Gastrocnemius medialis (tissue), 4 donors: ENCODE measurements at regions not wholly inside any gene's neighbourhood (a gene's known extent, or its start where the extent isn't known, plus 50 kb on each side); places are given as distances from the start of the nearest gene placed in this dataset.

Source experiments
- ATAC-seq, 2 donors: fragments of 150-250 bp; one replicate each; pipeline ENCODE4 v1.9.1; 2016
- DNase-seq, 2 donors: peaks; one replicate each; pipeline ENCODE4 v3.0.0-alpha.2; 2019
- H3K27ac ChIP-seq, 4 donors: fragments of 200-600 bp; sonication (generic); 1 replicate in 1 of 4; 2 replicates in 3 of 4; pipeline ENCODE4 v1.5.1; 2016 to 2018; ENCODE audit warnings: mild to moderate bottlenecking in 2 of 4, moderate library complexity in 1 of 4
- H3K27me3 ChIP-seq, 3 donors: fragments of 200-600 bp; sonication (generic) in 2 of 3; 1 replicate in 1 of 3; 2 replicates in 2 of 3; pipeline versions ENCODE4 v1.5.1 to v1.6.0; 2016 to 2019; ENCODE audit warnings: mild to moderate bottlenecking in 1 of 3, moderate library complexity in 1 of 3
- H3K36me3 ChIP-seq, 2 donors: fragments of 200-600 bp; sonication (generic) in 1 of 2; one replicate each; pipeline ENCODE4 v1.5.1; 2017 to 2018
- H3K4me1 ChIP-seq, 2 donors: fragments of 200-600 bp; sonication (generic) in 1 of 2; one replicate each; pipeline ENCODE4 v1.5.1; 2016 to 2017; ENCODE audit warnings: mild to moderate bottlenecking in 2 of 2
- H3K4me3 ChIP-seq, 4 donors: fragments of 200-600 bp; sonication (generic) in 3 of 4; 1 replicate in 1 of 4; 2 replicates in 3 of 4; pipeline ENCODE4 v1.5.1; 2016 to 2019; ENCODE audit warnings: mild to moderate bottlenecking in 2 of 4
- H3K9me3 ChIP-seq, 3 donors: fragments of 200-600 bp; sonication (generic) in 2 of 3; 1 replicate in 1 of 3; 2 replicates in 2 of 3; pipeline ENCODE4 v1.5.1; 2016 to 2019
- POLR2A ChIP-seq, 2 donors: fragments of 450-650 bp; IDR thresholded peaks; one replicate each; pipeline ENCODE4 v1.6.1; 2017; ENCODE audit warnings: antibody characterized with exemption in 2 of 2, mild to moderate bottlenecking in 2 of 2, moderate library complexity in 2 of 2
- in situ Hi-C, 4 donors: fragments of 200-750 bp; cut with MboI; loops; one replicate each; pipeline versions ENCODE4 v1.15.0 to v1.8.0; 2017; ENCODE audit warnings: low sequenced_read_pairs in 4 of 4
- intact Hi-C: fragments of 100-400 bp; cut with DNase I; formaldehyde crosslinking; loops from one replicate; pipeline ENCODE4 v1.15.1; 2023; ENCODE audit warnings: low total_unique reads
- TF ChIP-seq, protein P1 (sequence below), 5 experiments: fragments of 450-650 bp in 3 of 5; fragments of 200-600 bp in 2 of 5; sonication (generic) in 2 of 5; IDR thresholded peaks in 4 of 5; conservative IDR thresholded peaks in 1 of 5; 1 replicate in 4 of 5; 2 replicates in 1 of 5; pipeline ENCODE4 v1.5.1; 2016 to 2019; ENCODE audit warnings: antibody characterized with exemption in 5 of 5, mild to moderate bottlenecking in 3 of 5, moderate library complexity in 3 of 5

DNA sequence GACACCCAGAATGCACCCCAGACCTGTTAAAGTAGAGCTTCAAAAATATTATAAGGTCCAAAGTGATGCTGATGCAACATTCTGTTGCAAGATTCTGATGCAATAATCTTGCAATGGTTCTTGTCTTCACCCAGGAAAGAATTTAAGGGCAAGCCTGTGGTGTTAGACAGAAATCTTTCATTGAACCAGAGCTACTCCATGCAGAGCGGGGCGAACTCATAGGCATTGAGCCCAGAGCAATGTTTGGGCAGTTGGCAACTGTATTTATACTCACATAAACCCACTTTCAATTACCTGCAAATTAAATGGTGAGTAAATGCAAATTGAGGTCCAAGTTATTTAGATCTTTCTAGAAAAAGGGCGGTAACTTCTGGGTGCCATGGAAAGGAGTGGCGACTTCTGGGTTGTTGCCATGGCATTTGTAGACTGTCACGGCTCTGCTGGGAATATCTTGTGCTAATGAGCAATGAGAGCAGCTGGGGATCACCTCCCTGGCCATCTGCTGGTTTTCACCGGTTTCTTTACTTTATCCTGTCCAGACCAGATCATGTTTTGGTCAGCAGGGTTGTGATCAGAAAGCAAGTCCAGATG is 163.4 kb downstream of the ICE1 start:
- in situ Hi-C loops (no loop called here), intact Hi-C loops (no loop called here)
- TF ChIP-seq, protein P1, sequence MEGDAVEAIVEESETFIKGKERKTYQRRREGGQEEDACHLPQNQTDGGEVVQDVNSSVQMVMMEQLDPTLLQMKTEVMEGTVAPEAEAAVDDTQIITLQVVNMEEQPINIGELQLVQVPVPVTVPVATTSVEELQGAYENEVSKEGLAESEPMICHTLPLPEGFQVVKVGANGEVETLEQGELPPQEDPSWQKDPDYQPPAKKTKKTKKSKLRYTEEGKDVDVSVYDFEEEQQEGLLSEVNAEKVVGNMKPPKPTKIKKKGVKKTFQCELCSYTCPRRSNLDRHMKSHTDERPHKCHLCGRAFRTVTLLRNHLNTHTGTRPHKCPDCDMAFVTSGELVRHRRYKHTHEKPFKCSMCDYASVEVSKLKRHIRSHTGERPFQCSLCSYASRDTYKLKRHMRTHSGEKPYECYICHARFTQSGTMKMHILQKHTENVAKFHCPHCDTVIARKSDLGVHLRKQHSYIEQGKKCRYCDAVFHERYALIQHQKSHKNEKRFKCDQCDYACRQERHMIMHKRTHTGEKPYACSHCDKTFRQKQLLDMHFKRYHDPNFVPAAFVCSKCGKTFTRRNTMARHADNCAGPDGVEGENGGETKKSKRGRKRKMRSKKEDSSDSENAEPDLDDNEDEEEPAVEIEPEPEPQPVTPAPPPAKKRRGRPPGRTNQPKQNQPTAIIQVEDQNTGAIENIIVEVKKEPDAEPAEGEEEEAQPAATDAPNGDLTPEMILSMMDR (IDR thresholded peaks at IDR 0.05 in 4 of 5, conservative IDR thresholded peaks at IDR 0.05 in 1 of 5), result no peak
- TF ChIP-seq POLR2A (IDR thresholded peaks at IDR 0.05), result no peak
- Histone ChIP-seq H3K27ac (no peak overlapping the region), H3K4me1 (no peaks in the 10 kb centered on the region), H3K4me3 (no peak overlapping the region), H3K36me3 (no peaks in the 10 kb centered on the region), H3K27me3 (no peaks in the 10 kb centered on the region), H3K9me3 (no peaks in the 10 kb centered on the region)
- DNase-seq (no peak), ATAC-seq (no peak)

DNA sequence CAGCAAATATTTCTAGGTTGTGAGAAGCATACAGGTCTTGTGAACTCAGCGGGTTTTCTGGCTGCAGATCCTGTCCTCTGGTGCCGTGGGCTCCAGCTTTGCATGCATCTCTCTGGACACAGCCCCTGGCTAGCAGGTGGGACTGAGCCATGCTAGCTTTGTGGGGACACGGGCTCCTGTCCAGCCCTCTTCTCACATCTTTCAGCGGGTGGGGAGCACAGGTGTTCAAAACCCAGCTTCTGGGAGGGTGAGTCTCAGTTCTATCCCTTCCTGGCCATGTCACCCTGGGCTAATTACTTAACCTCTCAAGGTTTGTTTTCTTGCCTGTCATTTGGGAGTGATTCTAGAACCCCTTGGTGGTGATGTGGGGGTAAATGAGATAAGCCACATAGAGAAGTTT is 162.3 kb downstream of the ICE1 start:
- in situ Hi-C loops, result no loop called here

DNA sequence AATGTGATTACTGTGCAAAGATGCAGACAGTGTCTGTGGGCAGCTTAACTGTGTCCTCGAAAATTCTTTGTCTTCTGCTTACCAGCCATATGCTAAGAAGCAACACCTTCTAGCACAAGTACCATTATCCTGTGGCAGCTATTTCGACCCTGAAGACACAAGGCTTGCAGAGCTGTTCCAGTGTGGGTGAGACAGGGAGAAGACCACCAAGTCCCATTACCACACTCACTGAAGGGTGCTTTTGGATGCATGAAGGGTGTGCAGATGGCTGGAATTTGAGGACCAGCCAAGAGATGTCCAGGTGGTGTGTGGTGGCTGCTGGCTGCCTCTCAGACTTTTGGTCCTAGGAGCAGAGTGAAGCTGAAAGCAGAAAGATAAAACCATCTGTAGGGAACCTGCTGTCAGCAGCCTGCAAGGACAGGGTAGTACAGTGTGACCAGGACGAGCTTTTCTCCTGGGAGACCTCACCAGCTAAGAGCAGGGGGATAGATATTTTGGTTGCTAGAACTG is 161.8 kb downstream of the ICE1 start:
- ATAC-seq, result no peak
- H3K27ac ChIP-seq, result no peak overlapping the region
- no peak overlapping the region for H3K4me3 ChIP-seq
- H3K4me1 ChIP-seq, result no peaks in the 10 kb centered on the region
- no peaks in the 10 kb centered on the region for H3K36me3 ChIP-seq
- H3K27me3 ChIP-seq, result no peaks in the 10 kb centered on the region
- no peaks in the 10 kb centered on the region for H3K9me3 ChIP-seq
- intact Hi-C loops (no loop called here), in situ Hi-C loops (no loop called here)
- TF ChIP-seq POLR2A (IDR thresholded peaks at IDR 0.05), result no peak
- TF ChIP-seq, protein P1 (IDR thresholded peaks at IDR 0.05 in 4 of 5, conservative IDR thresholded peaks at IDR 0.05 in 1 of 5), result no peak
- DNase-seq, result no peak

More for the DNA sequence above, 162.3 kb downstream of the ICE1 start:
- TF ChIP-seq, protein P1 (IDR thresholded peaks at IDR 0.05 in 4 of 5, conservative IDR thresholded peaks at IDR 0.05 in 1 of 5), result no peak
- no peak for TF ChIP-seq POLR2A (IDR thresholded peaks at IDR 0.05)
- Histone ChIP-seq H3K4me1 (no peaks in the 10 kb centered on the region), H3K27me3 (no peaks in the 10 kb centered on the region), H3K27ac (no peak overlapping the region), H3K9me3 (no peaks in the 10 kb centered on the region), H3K4me3 (no peak overlapping the region), H3K36me3 (no peaks in the 10 kb centered on the region)
- ATAC-seq (no peak), DNase-seq (no peak)
- intact Hi-C loops, result no loop called here

DNA sequence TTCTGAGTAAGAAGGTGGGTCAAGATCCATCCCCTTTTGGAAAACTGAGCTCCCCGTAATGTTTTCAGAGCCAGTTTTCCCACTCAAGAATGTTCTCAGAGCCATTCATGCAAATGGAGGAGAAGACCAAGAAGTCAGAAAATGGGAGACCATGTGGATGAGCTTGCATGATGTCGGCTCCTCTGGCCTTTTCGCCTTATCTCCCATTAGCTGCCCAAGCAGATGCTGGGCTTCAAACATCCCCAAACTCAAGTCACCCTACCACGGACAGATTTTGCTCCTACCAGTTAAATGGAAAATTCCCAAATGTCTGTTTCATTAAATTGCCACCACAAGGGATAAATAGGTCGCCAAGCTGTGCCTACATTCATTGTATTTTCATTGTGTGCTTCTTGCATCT is 161.4 kb downstream of the ICE1 start:
- Histone ChIP-seq H3K27ac (no peak overlapping the region), H3K36me3 (no peaks in the 10 kb centered on the region), H3K9me3 (no peaks in the 10 kb centered on the region), H3K4me1 (no peaks in the 10 kb centered on the region), H3K27me3 (no peaks in the 10 kb centered on the region), H3K4me3 (no peak overlapping the region)
- in situ Hi-C loops, result no loop called here
- intact Hi-C loops, result no loop called here
- TF ChIP-seq, protein P1 (IDR thresholded peaks at IDR 0.05 in 4 of 5, conservative IDR thresholded peaks at IDR 0.05 in 1 of 5), result no peak
- no peak for TF ChIP-seq POLR2A (IDR thresholded peaks at IDR 0.05)
- no peak for ATAC-seq
- no peak for DNase-seq
